ENCODE measurements at regions not wholly inside any gene's neighbourhood (a gene's known extent, or its start where the extent isn't known, plus 50 kb on each side); places are given as distances from the start of the nearest gene placed in this dataset.

- Histone ChIP-seq H3K9me3 (replicated peaks) (no peaks in the 10 kb centered on the region), H3K4me1 (peaks cover 6% of the 10 kb centered on the region), H3K27ac (replicated peaks) (no peak overlapping the region), H3K27me3 (ENCODE audit: low read depth) (no peaks in the 10 kb centered on the region), H3K36me3 (no peaks in the 10 kb centered on the region), H3K4me3 (no peak overlapping the region)
- intact Hi-C loops (cut with micrococcal nuclease): loop anchor here (5.0 kb wide), 1 partner anchor 344 kb away; no protein-coding TSS in a partner anchor
- DNase-seq: no peak
- TF ChIP-seq CTCF (IDR thresholded peaks at IDR 0.05; ENCODE audit: borderline replicate concordance): no peak
These were observed 154.2 kb upstream of the NAV2 start for GRCh38 chr11:19558189-19558986.

- H3K4me1 ChIP-seq: peaks cover 6% of the 10 kb centered on the region
- H3K27ac ChIP-seq (replicated peaks): no peak overlapping the region
- no peaks in the 10 kb centered on the region for H3K36me3 ChIP-seq
- H3K27me3 ChIP-seq (ENCODE audit: low read depth): no peaks in the 10 kb centered on the region
- intact Hi-C loops (cut with micrococcal nuclease): loop anchor here (5.0 kb wide), 1 partner anchor 345 kb away; no protein-coding TSS in a partner anchor
- peak; percentile 94 for TF ChIP-seq CTCF (IDR thresholded peaks at IDR 0.05; ENCODE audit: borderline replicate concordance)
- H3K9me3 ChIP-seq (replicated peaks): no peaks in the 10 kb centered on the region
- H3K4me3 ChIP-seq: no peak overlapping the region
- DNase-seq: peak; percentile 77
These were observed 154.9 kb upstream of the NAV2 start for GRCh38 chr11:19557720-19558140.

GRCh38 chr11:19557185-19557584 is 155.5 kb upstream of the NAV2 start:
- TF ChIP-seq CTCF (IDR thresholded peaks at IDR 0.05; ENCODE audit: borderline replicate concordance): no peak
- H3K4me3 ChIP-seq: no peak overlapping the region
- H3K27me3 ChIP-seq (ENCODE audit: low read depth): no peaks in the 10 kb centered on the region
- no peaks in the 10 kb centered on the region for H3K36me3 ChIP-seq
- no peak overlapping the region for H3K27ac ChIP-seq (replicated peaks)
- H3K9me3 ChIP-seq (replicated peaks): no peaks in the 10 kb centered on the region
- intact Hi-C loops (cut with micrococcal nuclease): loop anchor here (5.0 kb wide), 1 partner anchor 345 kb away; no protein-coding TSS in a partner anchor
- H3K4me1 ChIP-seq: peaks cover 6% of the 10 kb centered on the region
- DNase-seq: no peak

- H3K27me3 ChIP-seq (ENCODE audit: low read depth): no peaks in the 10 kb centered on the region
- peaks cover 6% of the 10 kb centered on the region for H3K4me1 ChIP-seq
- no peak overlapping the region for H3K4me3 ChIP-seq
- TF ChIP-seq CTCF (IDR thresholded peaks at IDR 0.05; ENCODE audit: borderline replicate concordance): no peak
- no peak overlapping the region for H3K27ac ChIP-seq (replicated peaks)
- no peaks in the 10 kb centered on the region for H3K9me3 ChIP-seq (replicated peaks)
- intact Hi-C loops (cut with micrococcal nuclease): loop anchor here (5.0 kb wide), 1 partner anchor 347 kb away; no protein-coding TSS in a partner anchor
- H3K36me3 ChIP-seq: no peaks in the 10 kb centered on the region
- no peak for DNase-seq
These were observed 157.4 kb upstream of the NAV2 start for GRCh38 chr11:19555266-19555665.

- H3K4me3 ChIP-seq: no peak overlapping the region
- H3K27ac ChIP-seq (replicated peaks): no peak overlapping the region
- DNase-seq: peak; percentile 76
- peak; percentile 90 for TF ChIP-seq CTCF (IDR thresholded peaks at IDR 0.05; ENCODE audit: borderline replicate concordance)
- intact Hi-C loops (cut with micrococcal nuclease): loop anchor here (5.0 kb wide), 2 partner anchors 242 to 297 kb away; no protein-coding TSS in a partner anchor
- H3K36me3 ChIP-seq: no peaks in the 10 kb centered on the region
- H3K4me1 ChIP-seq: peaks cover 6% of the 10 kb centered on the region
- peaks cover 3% of the 10 kb centered on the region for H3K27me3 ChIP-seq (ENCODE audit: low read depth)
- no peaks in the 10 kb centered on the region for H3K9me3 ChIP-seq (replicated peaks)
These were observed 158.8 kb upstream of the NAV2 start for GRCh38 chr11:19553683-19554333.
